MM.1S (cell line): ENCODE measurements at regions not wholly inside any gene's neighbourhood (a gene's known extent, or its start where the extent isn't known, plus 50 kb on each side); places are given as distances from the start of the nearest gene placed in this dataset.

Source experiments
- DNase-seq: peaks from one replicate; pipeline ENCODE4 v3.0.0-alpha.2; 2015
- H2AFZ ChIP-seq: fragments of 300-600 bp; sonication (generic); 2 replicates; pipeline ENCODE4 v1.6.0; 2016; ENCODE audit warnings: antibody characterized with exemption, low read length
- H3F3A ChIP-seq: fragments of 300-600 bp; sonication (generic); 2 replicates; pipeline ENCODE4 v1.6.1; 2016; ENCODE audit warnings: mild to moderate bottlenecking, antibody characterized with exemption, low read length, moderate library complexity, mixed read lengths; ENCODE audit not compliant: insufficient read depth
- H3K27ac ChIP-seq: fragments of 300-600 bp; sonication (generic); 2 replicates; pipeline ENCODE4 v1.5.1; 2016; ENCODE audit warnings: mild to moderate bottlenecking, low read length
- H3K27me3 ChIP-seq: fragments of 300-600 bp; sonication (generic); replicated peaks from 2 replicates; pipeline ENCODE4 v1.6.0; 2016; ENCODE audit warnings: low read length; ENCODE audit not compliant: insufficient read depth
- H3K36me3 ChIP-seq: fragments of 300-600 bp; sonication (generic); replicated peaks from 2 replicates; pipeline ENCODE4 v1.6.1; 2016; ENCODE audit warnings: mild to moderate bottlenecking, low read length, mixed read lengths; ENCODE audit not compliant: insufficient read depth
- H3K4me1 ChIP-seq: fragments of 300-600 bp; sonication (generic); 2 replicates; pipeline ENCODE4 v1.6.1; 2016; ENCODE audit warnings: low read length, mixed read lengths
- H3K4me2 ChIP-seq: fragments of 300-600 bp; sonication (generic); 2 replicates; pipeline ENCODE4 v1.6.0; 2016; ENCODE audit warnings: low read depth, low read length
- H3K4me3 ChIP-seq: fragments of 300-600 bp; sonication (generic); 2 replicates; pipeline ENCODE4 v1.5.1; 2016; ENCODE audit warnings: low read length, mixed read lengths
- H3K79me2 ChIP-seq: fragments of 300-600 bp; sonication (generic); 2 replicates; pipeline ENCODE4 v1.6.1; 2016; ENCODE audit warnings: mixed run types, low read length, mixed read lengths
- H3K9ac ChIP-seq: fragments of 300-600 bp; sonication (generic); 2 replicates; pipeline ENCODE4 v1.6.1; 2016; ENCODE audit warnings: low read length, mixed read lengths
- H3K9me2 ChIP-seq: fragments of 300-600 bp; sonication (generic); replicated peaks from 2 replicates; pipeline ENCODE4 v1.6.1; 2016; ENCODE audit warnings: mild to moderate bottlenecking, low read length, mixed read lengths; ENCODE audit not compliant: insufficient read depth
- H3K9me3 ChIP-seq: fragments of 300-600 bp; sonication (generic); replicated peaks from 2 replicates; pipeline ENCODE4 v1.6.1; 2016; ENCODE audit warnings: mild to moderate bottlenecking, low read length, mixed read lengths; ENCODE audit not compliant: insufficient read depth
- H4K20me1 ChIP-seq: fragments of 300-600 bp; sonication (generic); 2 replicates; pipeline ENCODE4 v1.6.1; 2016; ENCODE audit warnings: mild to moderate bottlenecking, low read length, moderate library complexity, mixed read lengths; ENCODE audit not compliant: insufficient read depth
- CTCF ChIP-seq: fragments of 300-600 bp; sonication (generic); IDR thresholded peaks from 2 replicates; pipeline ENCODE4 v1.5.1; 2016; ENCODE audit warnings: antibody characterized with exemption, low read length, mixed read lengths
- EZH2 ChIP-seq: fragments of 300-600 bp; sonication (generic); optimal IDR thresholded peaks from 2 replicates; pipeline ENCODE3; 2017; ENCODE audit warnings: low read depth, mild to moderate bottlenecking, antibody characterized with exemption, low read length, mixed read lengths
- EZH2phosphoT487 ChIP-seq: fragments of 300-600 bp; sonication (generic); IDR thresholded peaks from 2 replicates; pipeline ENCODE4 v1.6.1; 2018; ENCODE audit warnings: antibody characterized with exemption, low read length

GRCh38 chr1:99361406-99361805 is 97.1 kb downstream of the PLPPR4 start:
- Histone ChIP-seq H3F3A (no peaks in the 10 kb centered on the region), H3K4me1 (no peaks in the 10 kb centered on the region), H3K4me3 (no peak overlapping the region), H3K27ac (no peak overlapping the region), H3K79me2 (no peaks in the 10 kb centered on the region), H2AFZ (no peak overlapping the region), H3K9ac (no peak overlapping the region), H3K27me3 (no peaks in the 10 kb centered on the region), H3K4me2 (no peak overlapping the region), H3K9me3 (no peaks in the 10 kb centered on the region), H3K9me2 (no peaks in the 10 kb centered on the region), H4K20me1 (no peaks in the 10 kb centered on the region), H3K36me3 (no peaks in the 10 kb centered on the region)
- TF ChIP-seq EZH2phosphoT487 (no peak), EZH2 (no peak), CTCF (no peak)
- no peak for DNase-seq

GRCh38 chr1:99363531-99363930 is 99.2 kb downstream of the PLPPR4 start:
- DNase-seq, result no peak
- Histone ChIP-seq H4K20me1 (no peaks in the 10 kb centered on the region), H3K4me3 (no peak overlapping the region), H2AFZ (no peak overlapping the region), H3F3A (no peaks in the 10 kb centered on the region), H3K4me1 (no peaks in the 10 kb centered on the region), H3K79me2 (no peaks in the 10 kb centered on the region), H3K9ac (no peak overlapping the region), H3K27ac (no peak overlapping the region), H3K9me2 (no peaks in the 10 kb centered on the region), H3K27me3 (no peaks in the 10 kb centered on the region), H3K4me2 (no peak overlapping the region), H3K9me3 (no peaks in the 10 kb centered on the region), H3K36me3 (no peaks in the 10 kb centered on the region)
- TF ChIP-seq EZH2 (no peak), CTCF (no peak), EZH2phosphoT487 (no peak)

GRCh38 chr1:99365141-99365540 is 100.8 kb downstream of the PLPPR4 start:
- Histone ChIP-seq H4K20me1 (no peaks in the 10 kb centered on the region), H3K9ac (no peak overlapping the region), H3K79me2 (no peaks in the 10 kb centered on the region), H3F3A (no peaks in the 10 kb centered on the region), H2AFZ (no peak overlapping the region), H3K27me3 (no peaks in the 10 kb centered on the region), H3K4me1 (no peaks in the 10 kb centered on the region), H3K4me3 (no peak overlapping the region), H3K27ac (no peak overlapping the region), H3K9me2 (no peaks in the 10 kb centered on the region), H3K36me3 (no peaks in the 10 kb centered on the region), H3K4me2 (no peak overlapping the region), H3K9me3 (no peaks in the 10 kb centered on the region)
- no peak for TF ChIP-seq EZH2phosphoT487
- no peak for TF ChIP-seq EZH2
- TF ChIP-seq CTCF, result no peak
- no peak for DNase-seq
